GM18520 (cell line): ENCODE measurements at regions not wholly inside any gene's neighbourhood (a gene's known extent, or its start where the extent isn't known, plus 50 kb on each side); places are given as distances from the start of the nearest gene placed in this dataset.

Source experiments
- ATAC-seq: cut with Tn5 transposase; IDR thresholded peaks from one replicate; pipeline ENCODE4 v1.9.1; 2021; ENCODE audit not compliant: unreplicated experiment

DNA sequence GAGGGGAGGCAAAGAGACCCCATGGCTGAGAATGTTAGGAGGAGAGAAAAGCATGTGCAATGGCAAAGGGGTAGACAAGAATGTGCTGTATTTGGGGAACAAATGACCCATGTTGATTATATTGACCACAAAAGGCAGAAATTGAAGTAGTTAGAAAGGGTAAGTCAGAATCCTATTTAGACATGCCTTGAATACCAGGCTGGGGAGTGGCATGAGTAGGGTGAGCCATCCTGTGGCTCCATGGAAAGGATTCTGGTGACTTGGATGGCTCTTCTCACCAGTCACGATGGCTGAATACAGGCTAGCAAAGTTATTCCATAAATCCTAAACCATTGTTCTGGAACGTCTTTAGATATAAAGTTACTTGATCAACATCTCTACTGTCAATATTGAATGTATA, 73.4 kb upstream of the MEF2C start:
- no peak for ATAC-seq

DNA sequence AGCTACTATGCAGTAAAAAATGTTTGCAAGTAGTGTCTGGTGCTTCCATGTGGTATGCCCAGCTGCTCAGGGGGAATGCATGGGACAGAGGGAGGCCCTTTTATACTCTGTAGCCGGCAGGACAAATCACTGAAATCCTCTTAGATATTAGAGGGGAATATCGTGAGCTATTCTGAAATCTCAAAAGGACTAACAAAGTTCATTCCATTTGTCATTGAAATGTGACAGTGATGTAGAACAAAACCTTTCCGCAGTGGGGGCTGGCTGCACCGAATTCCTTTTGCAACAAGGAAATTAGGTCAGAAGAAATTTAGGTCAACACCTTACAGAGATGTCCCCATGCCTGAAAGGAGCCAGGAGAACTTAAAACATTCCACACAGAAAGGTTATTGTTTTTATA, 72.4 kb upstream of the MEF2C start:
- ATAC-seq = no peak

DNA sequence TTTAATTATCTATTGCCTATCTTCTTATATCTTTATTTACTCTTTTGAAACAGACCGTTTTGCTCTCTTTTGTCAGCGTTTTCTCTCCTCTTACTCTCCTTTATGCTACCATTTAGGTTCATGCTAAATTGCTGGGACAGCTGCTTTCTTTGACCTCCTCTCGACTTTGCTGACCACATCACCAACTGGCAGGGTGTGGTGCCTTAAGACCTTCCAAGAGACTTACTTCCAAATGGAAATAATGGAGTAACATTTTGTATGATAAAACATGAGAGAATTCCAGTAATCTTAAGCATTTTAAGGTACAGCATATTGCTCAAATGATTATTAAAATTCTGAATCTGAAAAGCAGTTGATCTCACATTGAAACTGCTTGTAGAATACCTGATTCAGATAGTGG, 71.5 kb upstream of the MEF2C start:
- no peak for ATAC-seq

DNA sequence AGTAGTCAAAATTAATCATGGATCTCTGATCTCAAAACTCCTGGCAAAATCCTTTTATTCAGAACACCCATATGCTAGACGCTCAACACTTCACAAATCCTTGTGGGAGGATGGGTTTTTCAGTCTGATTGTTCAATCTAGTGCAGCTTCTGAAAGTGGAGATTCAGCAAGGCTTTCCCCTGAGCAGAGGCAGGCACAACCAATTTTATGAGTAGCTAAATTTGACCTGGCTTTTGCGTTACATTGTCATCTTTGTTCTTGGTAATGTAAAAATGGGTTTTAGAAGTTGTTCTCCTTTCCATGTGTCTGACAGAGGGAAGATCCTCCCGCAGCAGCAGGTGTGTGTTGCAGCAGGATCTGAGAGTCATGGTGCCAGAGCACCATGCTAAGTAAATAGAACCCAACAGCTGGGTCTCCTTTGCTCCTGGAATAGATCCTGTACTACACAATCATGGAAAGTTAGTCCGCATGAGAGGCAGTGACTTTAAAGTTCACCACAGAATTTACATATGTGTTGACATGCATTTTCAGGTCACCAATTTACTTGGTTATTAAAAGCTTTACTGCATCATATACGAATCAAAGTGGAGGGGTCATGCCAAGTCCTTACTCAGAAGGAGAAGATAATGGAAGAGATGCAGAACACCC, 70.1 kb upstream of the MEF2C start:
- no peak for ATAC-seq

DNA sequence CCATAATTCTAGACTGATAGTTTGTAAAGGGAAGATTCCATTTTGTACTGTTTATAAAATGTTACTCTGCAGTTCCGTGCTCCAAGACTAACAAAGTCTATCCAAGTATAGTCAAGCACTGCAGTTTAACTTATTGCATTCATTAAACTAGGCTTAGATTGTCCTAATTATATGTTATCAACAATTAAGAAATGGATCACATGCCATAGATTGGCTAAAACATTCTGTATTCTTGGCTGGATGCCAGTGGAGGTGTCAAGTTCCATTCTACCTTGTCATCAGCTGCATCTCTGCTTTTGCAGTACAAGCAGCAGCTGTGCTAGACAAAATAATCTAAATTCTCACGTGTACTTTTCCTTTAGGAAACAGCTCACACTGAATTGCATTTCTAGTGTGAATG, 69.4 kb upstream of the MEF2C start:
- no peak for ATAC-seq

DNA sequence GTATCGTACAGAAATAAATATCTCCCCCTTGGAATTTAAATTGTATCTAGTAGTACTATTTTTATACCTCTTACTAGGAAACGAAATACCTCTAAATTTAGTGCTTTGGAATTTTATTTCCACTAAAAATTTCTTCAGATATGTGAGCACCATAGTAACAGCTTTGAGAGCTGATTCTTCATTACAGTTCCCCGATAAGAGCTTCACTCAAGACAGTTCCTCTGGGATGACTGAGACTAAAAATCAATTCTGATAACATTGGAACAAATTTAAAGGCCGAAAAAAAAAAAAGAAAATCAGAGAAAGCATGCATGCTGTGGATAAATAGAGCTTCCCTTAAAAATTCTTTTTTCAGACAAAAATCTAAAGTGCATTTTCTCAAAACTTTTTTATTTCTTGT, 68.5 kb upstream of the MEF2C start:
- ATAC-seq = no peak

DNA sequence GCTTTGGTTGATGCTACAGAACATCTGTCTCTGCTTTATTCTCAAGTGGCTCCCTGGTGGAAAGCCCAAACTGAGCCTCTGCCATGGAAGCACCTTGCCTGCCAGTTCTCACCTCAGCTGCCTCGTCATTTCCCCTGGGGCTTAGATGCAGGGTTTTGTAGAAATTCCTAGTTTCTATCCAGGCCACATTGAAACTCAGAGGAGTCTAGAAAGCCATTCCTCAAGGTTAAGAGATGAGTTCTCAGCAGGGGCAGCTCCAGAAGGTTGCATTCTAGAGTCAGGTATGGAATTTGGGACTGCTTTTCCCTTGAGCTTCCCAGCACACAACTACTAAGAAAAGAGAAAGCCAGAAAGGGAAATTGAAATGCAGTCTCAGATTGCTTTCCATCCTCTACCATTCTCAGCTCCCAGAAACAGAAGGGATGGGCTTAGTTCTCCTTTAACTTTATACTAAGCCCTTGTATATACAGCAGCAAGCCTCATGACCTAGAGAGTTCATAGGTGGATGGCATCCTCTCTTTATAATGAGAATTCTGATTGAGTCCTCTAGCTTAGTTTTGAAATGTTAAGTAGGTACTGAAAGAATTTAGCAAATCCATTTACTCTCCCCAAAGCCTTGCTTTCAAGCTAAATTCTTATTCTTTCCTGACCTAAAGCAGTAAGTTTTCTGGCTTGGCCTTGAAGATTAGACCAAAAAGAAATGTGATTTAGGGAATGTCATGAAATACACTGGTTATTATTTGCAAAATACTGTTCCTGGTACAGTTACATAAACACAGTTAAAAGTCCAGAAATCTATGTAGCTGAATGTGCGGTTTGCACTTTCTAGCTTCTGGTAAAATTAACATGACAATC, 66.0 kb upstream of the MEF2C start:
- no peak for ATAC-seq

DNA sequence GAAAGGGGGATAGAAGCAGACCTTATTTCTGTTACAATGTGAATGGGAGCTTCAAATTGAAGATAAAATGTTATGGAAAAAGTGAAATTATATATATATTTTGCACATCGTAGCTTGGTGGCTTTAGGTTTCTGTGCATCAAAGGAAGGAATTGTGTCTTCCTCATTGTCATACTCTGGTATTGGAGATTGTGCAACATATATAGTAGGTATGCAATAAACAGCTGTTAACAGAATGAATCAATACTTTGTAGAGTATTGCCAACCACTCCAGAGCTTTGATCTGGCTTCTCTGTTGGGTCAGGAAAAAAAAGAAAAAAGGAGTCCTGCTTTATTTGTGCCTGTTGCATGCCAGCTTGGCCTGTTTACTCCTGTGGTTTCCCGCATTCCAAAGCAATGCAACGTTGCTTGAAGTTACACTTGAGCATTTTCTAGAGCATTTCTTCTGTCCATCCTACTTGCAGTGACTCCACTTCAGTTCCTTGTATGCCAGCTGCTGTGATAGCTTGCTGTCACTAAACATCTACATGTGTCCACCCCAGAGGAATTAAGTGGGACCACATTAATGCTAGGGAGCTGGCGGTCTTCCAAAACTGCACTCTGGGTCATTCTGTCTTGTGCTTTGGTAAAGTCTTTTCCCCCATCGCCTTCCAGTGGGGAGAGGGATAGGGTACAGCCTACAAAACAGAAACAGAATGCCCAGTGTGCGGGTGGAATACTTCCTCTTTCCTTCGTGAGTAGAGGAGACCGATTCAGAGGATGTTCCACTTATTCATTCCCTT, 62.0 kb upstream of the MEF2C start:
- no peak for ATAC-seq

DNA sequence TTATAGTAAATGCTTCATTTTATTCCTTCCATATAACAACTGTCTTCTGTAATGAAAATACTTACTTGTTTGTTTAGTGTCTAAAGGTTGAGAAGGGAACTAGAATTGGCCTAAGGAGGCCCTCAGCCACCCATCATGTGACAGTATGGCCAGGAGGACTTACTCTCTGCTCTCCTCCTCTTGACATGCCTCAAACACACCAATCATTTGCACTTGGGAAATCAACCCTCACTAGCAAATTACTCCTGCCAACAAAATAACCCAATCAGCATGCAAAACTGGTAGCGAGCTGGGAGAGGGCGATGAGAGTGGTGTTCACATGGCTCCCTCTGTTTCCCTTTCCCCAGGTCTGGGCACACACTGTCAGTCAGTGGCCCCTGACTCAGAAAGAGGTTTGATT, 58.6 kb upstream of the MEF2C start:
- no peak for ATAC-seq

DNA sequence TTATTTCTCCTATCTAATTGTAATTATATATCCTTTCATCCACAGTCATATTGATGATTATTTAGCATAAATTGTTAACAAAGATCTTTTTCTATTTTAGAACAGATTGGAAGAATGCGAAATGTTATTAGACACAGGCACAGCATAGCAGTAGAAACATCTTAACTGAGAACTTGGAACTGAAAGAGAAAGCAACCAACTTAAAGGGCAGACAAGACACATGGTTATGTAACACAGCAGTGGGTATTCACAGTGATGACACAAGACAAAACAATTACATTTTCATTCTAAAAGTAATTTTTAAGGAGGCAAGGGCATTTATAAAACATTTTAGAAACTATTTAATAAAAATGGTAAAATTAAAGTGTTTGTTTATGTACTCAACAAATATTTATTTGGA, 57.7 kb upstream of the MEF2C start:
- peak; percentile 93 for ATAC-seq

DNA sequence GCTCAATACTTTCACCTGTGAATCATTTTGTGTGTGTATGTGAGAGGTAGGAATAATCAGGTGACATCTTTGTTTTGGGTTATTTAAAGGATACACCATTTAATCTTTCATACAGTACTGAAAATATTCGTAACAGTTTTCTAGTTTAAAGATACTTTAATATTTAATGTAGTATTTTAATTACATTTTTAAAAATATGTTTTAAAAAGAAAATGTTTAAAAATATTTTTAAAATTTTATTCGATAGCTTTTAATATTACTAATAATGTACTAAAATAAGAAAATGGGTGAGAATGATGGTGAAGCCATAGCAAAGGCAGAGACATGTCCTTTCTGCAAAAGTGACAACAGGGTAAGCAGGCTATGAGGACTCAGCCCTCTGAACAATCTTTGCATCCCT, 56.3 kb upstream of the MEF2C start:
- no peak for ATAC-seq

DNA sequence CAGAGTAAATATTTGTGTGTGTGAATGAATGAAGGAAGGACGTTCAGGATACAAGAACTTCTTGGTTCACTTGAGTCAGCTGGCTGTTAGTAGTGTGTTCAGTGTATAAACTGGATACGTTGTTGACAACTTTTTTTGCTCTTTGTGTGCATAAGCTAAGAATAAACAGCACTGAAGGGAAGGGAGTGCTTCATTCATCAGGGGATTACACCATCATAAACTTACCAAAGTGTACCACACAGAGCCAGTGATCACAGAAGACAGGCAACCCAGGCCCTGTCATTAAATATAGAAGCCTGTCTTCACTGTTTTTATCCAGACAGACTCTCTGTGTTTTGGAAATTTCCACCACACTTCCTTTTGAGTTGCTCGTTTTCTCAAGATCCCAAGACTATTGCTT, 55.5 kb upstream of the MEF2C start:
- ATAC-seq = no peak

DNA sequence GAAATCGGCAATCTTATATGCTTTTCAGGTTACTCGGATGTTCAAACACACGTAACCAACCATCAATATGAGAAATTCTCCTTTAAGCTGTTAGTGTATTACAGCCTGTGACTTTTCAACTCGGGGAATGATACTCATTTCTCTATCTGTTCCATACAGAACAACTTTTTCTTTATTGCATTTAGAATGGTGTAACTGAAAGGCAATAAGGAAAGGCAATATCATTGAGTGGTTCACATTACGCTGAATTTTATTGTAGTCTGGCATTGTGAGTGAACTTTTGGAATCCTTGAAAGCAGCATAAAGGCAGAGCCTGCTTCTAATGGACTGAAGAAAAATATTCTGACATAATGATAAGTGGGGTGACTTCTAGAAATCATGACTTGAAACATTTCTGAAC, 54.4 kb upstream of the MEF2C start:
- no peak for ATAC-seq

DNA sequence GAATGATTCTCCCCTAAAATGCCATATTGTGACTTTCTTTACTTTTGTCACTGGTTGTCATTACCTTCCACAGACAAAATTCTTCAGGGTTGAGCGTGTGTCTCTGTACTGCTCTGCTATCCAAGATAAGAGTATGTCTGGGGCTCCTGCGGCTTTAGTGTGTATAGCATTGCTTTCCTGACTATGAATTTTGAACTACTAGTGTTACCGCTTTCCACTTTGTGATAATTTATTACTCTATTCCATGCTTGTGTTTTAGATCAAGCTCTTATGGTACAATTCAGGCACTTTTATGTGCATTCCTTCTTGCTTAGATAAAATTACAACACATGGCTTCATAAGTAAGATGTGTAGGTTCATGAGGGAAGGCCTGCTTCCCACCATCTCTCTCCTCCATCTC, 51.5 kb upstream of the MEF2C start:
- no peak for ATAC-seq
